ENCODE measurements at regions not wholly inside any gene's neighbourhood (a gene's known extent, or its start where the extent isn't known, plus 50 kb on each side); places are given as distances from the start of the nearest gene placed in this dataset.

- TF ChIP-seq SUZ12 (IDR thresholded peaks at IDR 0.05; ENCODE audit: extremely low read depth, insufficient read depth, insufficient read length) (no peak), ZNF274 (IDR thresholded peaks at IDR 0.05; ENCODE audit: low read depth, low read length) (no peak)
Measured at GRCh38 chr6:139568956-139569538, 194.6 kb upstream of the CITED2 start.
